Mucosa of descending colon (tissue), 3 donors: ENCODE measurements at regions not wholly inside any gene's neighbourhood (a gene's known extent, or its start where the extent isn't known, plus 50 kb on each side); places are given as distances from the start of the nearest gene placed in this dataset.
"Not testable (repeated sequence)": the region's sequence is repeated elsewhere in the genome, so short reads cannot be mapped to it uniquely, and the experiment has no call there.

Experiments
- ATAC-seq: fragments of 200-7000 bp; cut with Tn5 transposase; one replicate; pipeline ENCODE4 v1.9.1; 2020; ENCODE audit warnings: mild to moderate bottlenecking, moderate library complexity
- DNase-seq, 3 donors: peaks; one replicate each; pipeline ENCODE4 v3.0.0-alpha.2; 2020
- H3K36me3 ChIP-seq: fragments of 200-600 bp; one replicate; pipeline ENCODE4 v1.8.0; 2021; ENCODE audit warnings: low read depth, mild to moderate bottlenecking
- H3K4me1 ChIP-seq: fragments of 200-600 bp; one replicate; pipeline ENCODE4 v1.8.0; 2021; ENCODE audit warnings: low read depth, mild to moderate bottlenecking
- H3K4me3 ChIP-seq: fragments of 200-600 bp; one replicate; pipeline ENCODE4 v1.8.0; 2021; ENCODE audit warnings: mild to moderate bottlenecking
- H3K9me3 ChIP-seq: fragments of 200-600 bp; one replicate; pipeline ENCODE4 v1.8.0; 2021; ENCODE audit warnings: mild to moderate bottlenecking
- intact Hi-C, 2 donors: fragments of 100-400 bp; cut with DNase I in 1 of 2; cut with micrococcal nuclease in 1 of 2; formaldehyde crosslinking; loops; one replicate each; pipeline versions ENCODE4 v1.11.0 to v1.11.1; 2022; cut with DNase I, micrococcal nuclease
- TF ChIP-seq, protein P1 (sequence below): fragments of 200-600 bp; IDR thresholded peaks from one replicate; pipeline ENCODE4 v1.8.0; 2022; ENCODE audit warnings: antibody characterized with exemption, mild to moderate bottlenecking
- donor health status: DM: no; HTN: no; CAD: no; lungs with moderate emphysema.
- donor health status: DM: no; HTN: no; CAD: no.
- donor health status: DM: no; HTN: yes; CAD: no.

DNA sequence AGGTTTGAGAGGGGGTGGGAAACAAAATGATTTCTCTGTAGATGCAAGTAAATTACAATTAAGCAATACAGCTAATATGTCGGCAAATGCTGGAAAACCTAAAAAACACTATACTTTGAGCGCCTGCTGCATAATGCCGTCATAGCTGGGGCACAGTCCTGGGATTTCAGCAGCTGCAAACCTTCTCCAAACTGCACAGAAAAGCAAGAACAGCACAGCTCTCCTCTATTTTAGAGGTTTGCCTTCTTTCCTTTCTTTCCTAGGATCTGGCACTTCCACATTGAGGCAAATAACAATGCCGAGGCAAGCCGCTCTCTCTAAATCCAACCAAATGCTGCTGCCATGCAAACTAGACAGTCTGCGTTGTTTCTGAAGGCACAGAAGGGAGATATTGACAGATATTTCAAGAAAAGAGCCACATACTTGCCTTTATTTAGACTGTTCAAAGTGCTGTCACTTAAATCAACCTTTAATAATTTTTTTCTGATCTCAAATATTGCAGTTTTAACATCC is 287.1 kb upstream of the G2E3 start:
- H3K4me3 ChIP-seq: no peak overlapping the region
- no peaks in the 10 kb centered on the region for H3K9me3 ChIP-seq
- no peaks in the 10 kb centered on the region for H3K4me1 ChIP-seq
- intact Hi-C loops: no loop called here
- ATAC-seq: no peak
- TF ChIP-seq, protein P1, sequence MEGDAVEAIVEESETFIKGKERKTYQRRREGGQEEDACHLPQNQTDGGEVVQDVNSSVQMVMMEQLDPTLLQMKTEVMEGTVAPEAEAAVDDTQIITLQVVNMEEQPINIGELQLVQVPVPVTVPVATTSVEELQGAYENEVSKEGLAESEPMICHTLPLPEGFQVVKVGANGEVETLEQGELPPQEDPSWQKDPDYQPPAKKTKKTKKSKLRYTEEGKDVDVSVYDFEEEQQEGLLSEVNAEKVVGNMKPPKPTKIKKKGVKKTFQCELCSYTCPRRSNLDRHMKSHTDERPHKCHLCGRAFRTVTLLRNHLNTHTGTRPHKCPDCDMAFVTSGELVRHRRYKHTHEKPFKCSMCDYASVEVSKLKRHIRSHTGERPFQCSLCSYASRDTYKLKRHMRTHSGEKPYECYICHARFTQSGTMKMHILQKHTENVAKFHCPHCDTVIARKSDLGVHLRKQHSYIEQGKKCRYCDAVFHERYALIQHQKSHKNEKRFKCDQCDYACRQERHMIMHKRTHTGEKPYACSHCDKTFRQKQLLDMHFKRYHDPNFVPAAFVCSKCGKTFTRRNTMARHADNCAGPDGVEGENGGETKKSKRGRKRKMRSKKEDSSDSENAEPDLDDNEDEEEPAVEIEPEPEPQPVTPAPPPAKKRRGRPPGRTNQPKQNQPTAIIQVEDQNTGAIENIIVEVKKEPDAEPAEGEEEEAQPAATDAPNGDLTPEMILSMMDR: no peak
- no peak for DNase-seq
- H3K36me3 ChIP-seq: no peaks in the 10 kb centered on the region

DNA sequence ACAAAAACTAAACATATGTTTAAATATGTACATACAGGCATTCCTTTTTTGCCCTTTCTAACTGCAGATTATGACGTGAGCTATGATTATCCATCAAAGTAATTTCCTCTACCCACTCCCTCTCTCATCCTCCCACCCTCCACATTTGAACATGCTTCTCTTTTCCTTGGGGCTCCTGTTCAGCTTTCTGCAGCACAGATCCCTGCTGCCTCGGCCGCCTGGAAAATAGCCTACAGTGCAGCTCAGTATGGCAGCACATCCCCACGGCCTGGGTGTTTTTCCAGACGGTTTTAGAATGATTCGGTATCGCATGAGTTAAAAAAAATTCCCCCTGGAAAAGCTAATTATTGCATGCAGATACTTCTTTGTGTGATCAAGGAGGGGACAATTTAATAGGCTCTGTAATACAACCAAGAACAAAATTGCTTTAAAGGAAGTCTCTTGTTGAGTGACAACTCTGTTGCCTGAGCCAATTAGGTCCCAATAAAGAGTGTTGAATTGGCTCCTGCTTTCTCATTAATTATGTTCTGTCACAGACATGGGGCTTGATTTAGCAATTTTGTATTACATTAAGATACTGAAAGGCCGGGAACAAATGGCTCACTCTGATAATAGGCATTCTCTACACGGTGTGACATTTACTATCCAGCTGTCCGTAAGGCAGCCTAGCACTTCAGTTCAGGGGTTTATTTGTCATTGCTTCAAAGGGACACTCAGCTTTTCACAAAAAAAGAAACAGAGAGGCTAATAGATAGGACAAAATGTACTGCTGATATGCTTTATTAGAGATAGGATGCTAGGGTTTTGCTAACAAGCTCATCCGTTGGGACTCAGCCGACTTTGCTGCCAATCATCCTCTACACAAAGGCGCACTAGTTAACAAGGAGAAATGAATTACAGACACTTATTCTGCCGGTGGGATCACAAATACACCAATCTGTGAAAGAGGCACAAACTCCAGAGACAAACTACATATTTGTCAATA is 285.8 kb upstream of the G2E3 start:
- TF ChIP-seq, protein P1: no peak
- H3K4me3 ChIP-seq: no peak overlapping the region

DNA sequence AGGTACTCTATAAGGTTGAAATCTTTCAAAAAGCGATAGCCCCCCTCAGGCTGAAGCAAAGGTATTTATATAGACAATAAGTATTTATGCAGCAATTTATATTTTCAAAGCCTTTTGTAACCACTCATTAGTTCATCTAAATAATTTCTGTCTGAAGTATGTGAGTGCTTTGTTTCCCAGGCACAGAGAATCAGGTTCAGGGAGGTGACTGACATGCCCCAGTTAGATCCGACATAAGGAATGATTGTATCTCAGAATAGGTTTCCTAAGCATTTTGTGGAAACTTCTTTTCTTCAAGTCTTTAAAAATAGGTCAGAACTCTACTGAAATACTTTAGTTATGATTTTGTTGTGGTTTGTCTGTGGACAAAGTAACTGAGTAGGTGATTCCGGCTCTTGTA is 283.4 kb upstream of the G2E3 start:
- ATAC-seq (no peak), DNase-seq (no peak)
- TF ChIP-seq, protein P1: no peak
- Histone ChIP-seq H3K4me1 (no peaks in the 10 kb centered on the region), H3K9me3 (no peaks in the 10 kb centered on the region), H3K4me3 (no peak overlapping the region), H3K36me3 (no peaks in the 10 kb centered on the region)
- intact Hi-C loops: no loop called here

More for the DNA sequence above, 285.8 kb upstream of the G2E3 start:
- H3K36me3 ChIP-seq: no peaks in the 10 kb centered on the region
- ATAC-seq (no peak), DNase-seq (no peak)
- intact Hi-C loops: no loop called here
- H3K9me3 ChIP-seq: no peaks in the 10 kb centered on the region
- H3K4me1 ChIP-seq: no peaks in the 10 kb centered on the region

DNA sequence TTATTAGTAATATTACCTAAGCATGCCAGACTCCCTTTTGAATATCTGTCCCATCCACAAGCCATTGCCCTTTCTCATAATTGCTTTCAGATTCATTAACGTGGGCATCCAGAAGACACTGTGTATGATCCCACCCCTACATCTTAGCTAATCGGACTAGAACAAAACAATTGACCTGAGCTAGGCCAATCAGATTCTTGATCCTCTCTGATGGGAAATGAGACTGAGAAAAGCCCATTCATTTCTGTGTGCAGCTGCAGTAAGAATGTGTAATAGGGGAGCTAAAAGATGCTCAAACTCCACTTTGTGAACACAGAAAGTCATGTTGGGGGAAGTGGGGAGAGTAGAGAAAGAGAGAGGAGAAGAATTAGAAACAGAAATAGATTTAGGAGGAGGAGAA is 281.7 kb upstream of the G2E3 start:
- ATAC-seq (no peak), DNase-seq (no peak)
- no peaks in the 10 kb centered on the region for H3K4me1 ChIP-seq
- intact Hi-C loops: no loop called here
- H3K4me3 ChIP-seq: no peak overlapping the region
- H3K9me3 ChIP-seq: no peaks in the 10 kb centered on the region
- TF ChIP-seq, protein P1: no peak
- H3K36me3 ChIP-seq: no peaks in the 10 kb centered on the region

DNA sequence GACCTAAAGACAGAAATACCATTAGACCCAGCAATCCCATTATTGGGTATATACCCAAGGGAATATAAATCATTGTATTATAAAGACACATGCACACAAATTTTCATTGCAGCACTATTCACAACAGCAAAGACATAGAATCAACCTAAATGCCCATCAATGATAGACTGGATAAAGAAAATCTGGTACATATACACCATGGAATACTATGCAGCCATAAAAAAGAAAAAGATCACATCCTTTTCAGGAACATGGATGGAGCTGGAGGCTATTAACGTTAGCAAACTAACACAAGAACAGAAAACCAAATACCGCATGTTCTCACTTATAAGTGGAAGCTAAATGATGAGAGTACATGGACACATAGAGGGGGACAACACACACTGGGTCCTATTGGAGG is 280.1 kb upstream of the G2E3 start:
- H3K4me1 ChIP-seq, DNase-seq, H3K36me3 ChIP-seq, H3K9me3 ChIP-seq, intact Hi-C loops, H3K4me3 ChIP-seq, ATAC-seq: not testable (repeated sequence)

DNA sequence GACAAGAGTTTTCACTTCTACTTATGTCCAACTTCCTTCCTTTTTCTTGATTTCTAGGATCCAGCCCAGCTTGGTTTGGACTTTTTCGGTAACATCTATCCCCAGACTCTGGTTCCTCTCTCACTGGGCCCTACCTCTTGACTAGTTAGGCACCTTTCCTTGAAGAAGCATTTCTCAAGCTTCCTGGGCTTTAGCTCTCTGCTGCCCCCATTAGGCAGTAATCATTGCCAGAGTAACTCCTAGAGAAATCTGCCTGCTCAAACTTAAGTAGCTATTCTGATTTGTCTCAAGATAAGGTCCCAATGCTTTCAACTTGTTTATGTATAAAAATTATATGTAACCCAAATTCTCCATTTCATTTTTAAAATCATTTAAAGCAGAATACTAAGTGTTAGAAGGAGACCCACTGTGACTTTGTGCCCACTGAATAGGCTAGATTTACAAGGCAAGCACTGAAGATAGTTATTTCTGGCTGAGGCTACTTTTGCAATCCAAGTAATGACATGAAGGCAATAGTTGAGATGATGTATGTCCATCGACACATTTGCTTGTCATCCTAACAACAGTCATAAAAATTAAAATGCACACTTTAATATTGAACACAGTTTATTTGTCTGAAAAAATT is 275.0 kb upstream of the G2E3 start:
- intact Hi-C loops: no loop called here
- no peaks in the 10 kb centered on the region for H3K9me3 ChIP-seq

More for the DNA sequence above, 275.0 kb upstream of the G2E3 start:
- H3K36me3 ChIP-seq: no peaks in the 10 kb centered on the region
- no peak for ATAC-seq
- DNase-seq: peak in 1 of 3 donors; percentile 52
- H3K4me1 ChIP-seq: no peaks in the 10 kb centered on the region
- H3K4me3 ChIP-seq: no peak overlapping the region
- TF ChIP-seq, protein P1: no peak
